ENCODE measurements at regions not wholly inside any gene's neighbourhood (a gene's known extent, or its start where the extent isn't known, plus 50 kb on each side); places are given as distances from the start of the nearest gene placed in this dataset.

DNA sequence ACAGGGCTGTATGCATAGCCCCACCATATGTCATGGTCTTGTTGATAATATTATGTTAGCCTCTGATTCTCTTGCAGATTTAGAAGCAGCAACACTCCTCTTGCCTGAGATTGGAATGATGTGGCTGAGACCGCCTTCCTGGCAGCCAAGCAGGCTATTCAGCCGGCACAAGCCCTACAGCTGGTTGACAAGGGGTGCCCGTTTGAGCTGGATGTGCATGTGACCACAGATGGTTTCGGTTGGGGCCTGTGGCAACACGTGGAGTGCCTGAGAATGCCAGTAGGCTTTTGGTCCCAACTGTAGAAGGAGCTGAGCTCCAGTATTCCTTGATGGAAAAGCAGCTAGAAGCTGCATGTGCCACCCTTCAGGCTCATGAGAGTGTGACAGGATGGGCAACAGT, 303.6 kb upstream of the POU3F2 start:
- H3K27ac ChIP-seq: no peak overlapping the region
- WGBS, 4 donors: 72 to 80% (median 77%) methylated on average over 5 of the region's 5 CpGs; no CpG with 5 or more reads in 1 of the 4 donors
- no peaks in the 10 kb centered on the region for H3K36me3 ChIP-seq (replicated peaks in 1 of 2)
- no peak overlapping the region for H3K4me3 ChIP-seq
- TF ChIP-seq CTCF (IDR thresholded peaks at IDR 0.05): no peak
- TF ChIP-seq POLR2A (IDR thresholded peaks at IDR 0.05): no peak
- H3K9me3 ChIP-seq (replicated peaks in 1 of 3): no peaks in the 10 kb centered on the region
- no peaks in the 10 kb centered on the region for H3K27me3 ChIP-seq
- intact Hi-C loops (cut with DNase I): no loop called here
- H3K4me1 ChIP-seq (replicated peaks in 1 of 2): no peaks in the 10 kb centered on the region
- DNase-seq: no peak

DNA sequence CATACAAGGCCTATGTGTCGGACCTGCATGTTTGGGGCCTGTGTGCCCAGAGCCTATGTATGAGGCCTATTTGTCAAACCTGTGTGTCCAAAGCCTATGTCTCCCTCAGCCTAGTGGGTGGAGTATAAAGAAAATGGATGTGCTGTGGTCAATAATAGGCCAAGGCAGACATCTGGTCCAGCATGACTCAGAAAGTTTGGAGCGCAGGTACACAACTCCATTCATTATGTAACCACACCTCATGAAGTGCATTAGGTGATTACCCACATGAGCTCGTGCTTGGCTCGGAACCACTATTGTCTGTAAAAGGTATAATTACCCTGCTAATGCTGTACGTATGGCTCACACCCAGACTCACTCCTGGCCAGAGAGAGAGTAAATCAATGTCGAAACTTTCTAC, 302.4 kb upstream of the POU3F2 start:
- 77 to 90% (median 86%) methylated on average over 5 to 6 of the region's 6 CpGs for WGBS, 4 donors
- DNase-seq: no peak
- no peaks in the 10 kb centered on the region for H3K36me3 ChIP-seq (replicated peaks in 1 of 2)
- no peaks in the 10 kb centered on the region for H3K27me3 ChIP-seq
- no peak overlapping the region for H3K4me3 ChIP-seq
- TF ChIP-seq POLR2A (IDR thresholded peaks at IDR 0.05): no peak
- no peak for TF ChIP-seq CTCF (IDR thresholded peaks at IDR 0.05)
- H3K27ac ChIP-seq: no peak overlapping the region
- intact Hi-C loops (cut with DNase I): no loop called here
- no peaks in the 10 kb centered on the region for H3K9me3 ChIP-seq (replicated peaks in 1 of 3)
- H3K4me1 ChIP-seq (replicated peaks in 1 of 2): no peaks in the 10 kb centered on the region

GRCh38 chr6:98539741-98540140, 294.6 kb upstream of the POU3F2 start:
- DNase-seq: no peak
- Histone ChIP-seq H3K36me3 (replicated peaks in 1 of 2) (no peaks in the 10 kb centered on the region), H3K27me3 (no peaks in the 10 kb centered on the region), H3K9me3 (replicated peaks in 1 of 3) (no peaks in the 10 kb centered on the region), H3K27ac (no peak overlapping the region), H3K4me1 (replicated peaks in 1 of 2) (no peaks in the 10 kb centered on the region), H3K4me3 (no peak overlapping the region)
- TF ChIP-seq CTCF (IDR thresholded peaks at IDR 0.05) (no peak), POLR2A (IDR thresholded peaks at IDR 0.05) (no peak)
- WGBS, 4 donors: 69 to 85% (median 79%) methylated on average over 2 of the region's 2 CpGs
- intact Hi-C loops (cut with DNase I): no loop called here

GRCh38 chr6:98546376-98546775, 288.0 kb upstream of the POU3F2 start:
- Histone ChIP-seq H3K36me3 (replicated peaks in 1 of 2) (no peaks in the 10 kb centered on the region), H3K27ac (no peak overlapping the region), H3K4me1 (replicated peaks in 1 of 2) (no peaks in the 10 kb centered on the region), H3K4me3 (no peak overlapping the region), H3K27me3 (no peaks in the 10 kb centered on the region), H3K9me3 (replicated peaks in 1 of 3) (no peaks in the 10 kb centered on the region)
- no peak for DNase-seq
- TF ChIP-seq POLR2A (IDR thresholded peaks at IDR 0.05) (no peak), CTCF (IDR thresholded peaks at IDR 0.05) (no peak)
- 48 to 59% (median 56%) methylated on average over 2 of the region's 2 CpGs for WGBS, 4 donors
- intact Hi-C loops (cut with DNase I): no loop called here
